DMS 273 treated with DMSO at 0.1 percent for 48 hours (cell line): ENCODE measurements at regions not wholly inside any gene's neighbourhood (a gene's known extent, or its start where the extent isn't known, plus 50 kb on each side); places are given as distances from the start of the nearest gene placed in this dataset.
"Not testable (repeated sequence)": the region's sequence is repeated elsewhere in the genome, so short reads cannot be mapped to it uniquely, and the experiment has no call there.

Experiments
- DNase-seq: peaks from one replicate; lab custom pipeline; 2025; lab: John Stamatoyannopoulos, UW

DNA sequence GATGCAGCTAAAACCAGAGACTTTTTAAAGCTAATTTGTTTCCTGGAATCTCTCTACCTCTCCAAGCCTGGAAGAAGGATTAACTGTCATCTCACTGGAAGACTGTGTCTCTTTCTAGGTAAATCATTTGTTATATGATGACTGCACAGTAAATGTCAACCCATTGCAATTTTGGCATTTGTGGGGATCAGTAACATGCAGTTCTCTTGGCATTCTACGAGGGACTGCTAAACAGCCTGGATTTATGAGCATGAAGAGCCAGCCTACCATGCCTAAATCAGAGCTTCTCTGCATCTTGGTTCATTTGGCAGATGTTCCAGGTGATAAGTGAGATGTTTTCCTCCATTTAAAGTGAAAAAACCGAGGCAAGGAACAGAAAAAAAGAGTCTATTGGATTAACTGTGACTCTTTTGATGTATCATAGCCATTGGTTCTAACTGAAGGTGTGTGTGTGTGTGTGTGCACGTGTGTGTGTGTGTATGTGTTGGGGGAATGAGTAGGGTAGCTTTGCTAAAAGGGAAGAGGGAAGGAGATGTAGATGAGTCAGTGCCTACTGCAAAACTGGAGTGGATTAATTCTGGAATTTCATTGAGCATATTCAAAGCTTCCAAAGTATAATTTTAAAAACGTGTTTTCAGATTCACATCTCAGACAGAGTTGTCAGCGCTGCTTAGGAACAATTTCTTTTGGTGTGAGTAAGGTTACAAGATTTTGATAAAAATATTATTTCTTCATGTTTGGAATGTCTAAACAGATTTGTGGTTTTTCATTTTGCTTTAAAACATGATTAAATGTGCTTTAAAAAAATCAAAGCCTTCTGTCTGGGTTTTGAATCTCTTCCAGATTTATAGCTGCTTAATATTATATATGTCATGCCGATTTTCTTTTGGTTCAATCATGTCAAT, 123.2 kb upstream of the LNX1 start:
- no peak for DNase-seq

DNA sequence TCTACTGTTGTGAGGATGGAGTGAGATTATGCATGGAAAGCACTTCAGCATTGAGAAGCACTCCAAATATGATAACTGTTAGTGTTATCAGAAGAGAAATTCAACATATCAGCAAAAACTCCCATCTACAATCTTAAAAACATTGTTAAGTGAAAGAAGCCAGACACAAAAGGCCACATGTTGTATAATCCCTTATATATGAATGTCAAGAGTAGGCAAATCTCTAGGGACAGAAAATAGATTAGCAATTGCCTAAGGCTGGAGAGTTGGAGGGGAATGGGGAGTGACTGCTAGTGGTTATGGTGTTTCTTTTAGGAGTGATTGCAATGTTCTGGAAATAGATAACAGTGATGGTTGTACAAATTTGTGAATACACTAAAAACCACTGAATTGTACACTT, 122.5 kb upstream of the LNX1 start:
- DNase-seq, result no peak

DNA sequence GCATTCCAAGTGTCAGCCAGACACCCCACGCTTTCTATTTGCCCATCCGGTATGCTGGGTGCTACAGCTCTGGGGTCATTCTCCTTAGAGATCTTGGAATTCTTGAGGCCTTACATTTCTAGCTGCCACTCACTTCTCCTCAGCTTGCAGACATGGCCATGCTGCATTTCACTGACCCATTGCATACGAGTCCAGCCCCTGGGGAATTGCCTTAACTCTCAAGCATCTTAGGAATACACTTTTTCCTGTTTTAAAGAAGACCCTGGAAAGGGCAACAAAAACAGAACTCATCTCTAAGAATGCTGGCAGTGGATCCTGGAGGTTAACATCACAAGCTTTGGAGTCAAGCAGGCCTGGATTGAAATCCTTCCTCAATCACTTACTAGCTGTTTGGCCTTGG, 122.0 kb upstream of the LNX1 start:
- DNase-seq, result no peak

DNA sequence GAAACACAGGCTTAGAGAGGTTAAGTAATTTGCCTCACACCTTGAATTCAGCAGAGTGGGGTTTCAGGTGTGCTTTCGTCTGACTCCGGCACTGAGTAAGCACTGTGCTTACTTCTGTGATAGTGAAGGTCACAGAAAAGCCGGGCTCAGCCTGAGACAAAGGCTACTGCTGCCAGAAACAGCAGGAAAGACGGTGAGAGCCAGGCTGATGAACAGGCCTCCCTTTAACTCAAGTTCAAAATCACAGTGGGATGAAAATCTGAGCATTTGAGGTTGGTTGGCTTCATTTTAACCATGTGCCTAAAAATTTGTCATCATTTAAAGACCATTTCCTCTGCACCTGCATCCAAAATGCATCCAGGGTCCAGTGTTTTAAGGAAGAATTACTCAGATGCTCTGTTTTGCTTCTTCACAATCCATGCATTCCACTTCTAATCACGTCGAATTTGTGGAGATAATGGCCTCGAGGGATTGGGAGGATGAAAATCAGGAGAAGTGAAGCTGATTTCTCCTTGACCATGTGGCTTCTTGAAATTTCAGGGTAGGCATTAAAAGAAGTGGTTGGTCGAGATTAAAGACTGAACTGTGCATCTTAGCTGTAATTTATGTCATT, 121.2 kb upstream of the LNX1 start:
- DNase-seq, result no peak

DNA sequence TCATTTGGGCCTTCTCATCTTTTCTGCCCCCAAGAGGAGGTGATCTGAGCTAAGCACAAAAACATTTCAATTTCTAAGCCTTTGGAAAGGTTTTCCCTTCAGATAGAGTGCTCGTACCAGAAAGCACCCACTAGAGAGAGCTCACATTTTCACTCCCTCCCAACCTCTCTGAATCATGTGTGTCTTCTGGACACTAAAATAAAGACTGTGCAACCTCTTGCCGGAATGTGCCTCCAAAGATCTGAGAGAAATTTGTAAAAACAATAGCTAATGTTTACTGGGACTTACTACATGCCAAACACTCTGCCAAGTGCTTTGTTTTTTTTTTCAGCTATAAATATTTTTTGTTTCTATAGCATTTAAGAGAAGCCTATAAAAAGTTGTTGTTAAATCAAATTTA, 120.6 kb upstream of the LNX1 start:
- no peak for DNase-seq

DNA sequence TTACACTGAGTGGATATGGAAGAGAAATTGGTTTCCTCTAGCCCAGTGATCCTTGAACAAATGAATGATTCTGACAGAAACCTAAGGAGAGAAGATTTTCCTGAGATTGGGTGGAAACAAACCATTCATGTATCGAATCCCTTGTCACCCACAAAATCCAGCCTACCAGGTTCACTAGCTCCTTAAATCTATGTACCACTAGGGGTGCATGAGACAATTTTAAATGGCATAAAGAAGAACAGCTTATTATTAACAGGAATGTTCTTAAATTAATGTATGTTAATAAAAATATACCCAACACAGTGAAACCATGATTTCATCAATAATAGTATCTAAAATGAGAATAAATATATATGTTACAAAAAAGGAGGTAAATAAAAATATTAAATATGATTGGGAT, 118.4 kb upstream of the LNX1 start:
- DNase-seq, result no peak

DNA sequence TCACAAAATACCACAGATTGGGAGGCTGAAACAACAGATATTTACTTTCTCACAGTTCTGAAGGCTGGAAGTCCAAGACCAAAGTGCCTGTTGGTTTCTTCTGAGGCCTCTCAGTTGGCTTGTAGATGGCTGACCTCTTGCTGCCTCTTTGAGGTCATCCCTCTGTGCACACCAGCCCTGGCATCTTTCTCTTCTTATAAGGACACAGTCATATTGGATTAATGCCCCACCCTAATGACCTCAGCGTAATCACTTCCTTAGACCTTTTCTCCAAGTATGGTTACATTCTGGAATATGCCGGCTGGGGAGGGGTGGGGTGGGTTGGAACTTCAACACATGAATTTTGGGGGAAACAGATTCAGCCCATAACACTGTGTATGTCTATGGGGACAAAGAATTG, 116.2 kb upstream of the LNX1 start:
- no peak for DNase-seq

DNA sequence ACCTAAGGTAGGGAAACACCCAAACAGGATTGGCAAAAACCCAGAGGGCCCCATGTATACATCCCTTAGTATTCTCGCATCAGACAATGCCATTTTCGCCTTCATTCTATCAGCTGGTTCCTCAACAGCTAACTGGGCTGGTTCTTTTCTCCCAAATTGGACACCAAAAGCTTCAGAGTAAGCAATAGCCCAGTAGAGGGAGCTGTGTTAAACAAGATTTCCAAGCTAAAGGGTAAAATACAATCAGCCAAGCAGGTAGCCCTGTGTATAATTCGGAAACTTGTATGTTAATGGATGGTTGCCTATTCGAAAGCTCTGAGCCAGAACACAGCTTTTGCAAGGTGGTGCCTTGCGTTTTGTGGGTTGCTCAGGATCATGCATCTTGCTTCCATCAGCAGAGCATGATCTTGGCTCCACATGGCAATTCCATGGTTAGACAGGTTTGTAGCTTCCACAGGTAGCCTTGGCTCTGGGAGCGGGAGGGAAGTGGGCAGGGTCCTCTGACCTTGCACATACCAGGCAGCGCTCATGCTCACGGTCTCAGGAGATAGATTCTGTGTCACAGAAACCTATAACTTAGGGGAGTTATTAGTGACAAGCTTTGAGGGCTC, 115.2 kb upstream of the LNX1 start:
- DNase-seq, result no peak

DNA sequence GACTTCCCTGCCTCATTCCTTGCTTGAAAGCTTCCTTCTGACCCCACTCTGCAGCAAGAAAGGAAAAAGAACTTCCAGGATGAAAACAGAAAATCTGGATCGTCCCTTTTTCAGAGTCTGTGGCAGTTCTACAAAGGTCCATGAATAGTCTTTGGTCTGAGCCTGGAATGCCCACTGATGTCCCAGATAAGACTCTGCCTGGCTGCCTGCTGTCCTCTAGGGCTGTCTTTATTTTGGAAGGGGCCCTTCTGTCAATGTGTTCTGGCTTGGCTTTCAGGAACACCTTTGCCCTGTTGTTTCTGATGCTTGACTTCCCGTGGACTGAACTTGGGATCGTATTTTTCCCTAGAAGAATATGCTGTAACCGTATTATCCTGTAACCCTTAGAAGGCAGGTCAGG, 114.7 kb upstream of the LNX1 start:
- DNase-seq, result no peak

DNA sequence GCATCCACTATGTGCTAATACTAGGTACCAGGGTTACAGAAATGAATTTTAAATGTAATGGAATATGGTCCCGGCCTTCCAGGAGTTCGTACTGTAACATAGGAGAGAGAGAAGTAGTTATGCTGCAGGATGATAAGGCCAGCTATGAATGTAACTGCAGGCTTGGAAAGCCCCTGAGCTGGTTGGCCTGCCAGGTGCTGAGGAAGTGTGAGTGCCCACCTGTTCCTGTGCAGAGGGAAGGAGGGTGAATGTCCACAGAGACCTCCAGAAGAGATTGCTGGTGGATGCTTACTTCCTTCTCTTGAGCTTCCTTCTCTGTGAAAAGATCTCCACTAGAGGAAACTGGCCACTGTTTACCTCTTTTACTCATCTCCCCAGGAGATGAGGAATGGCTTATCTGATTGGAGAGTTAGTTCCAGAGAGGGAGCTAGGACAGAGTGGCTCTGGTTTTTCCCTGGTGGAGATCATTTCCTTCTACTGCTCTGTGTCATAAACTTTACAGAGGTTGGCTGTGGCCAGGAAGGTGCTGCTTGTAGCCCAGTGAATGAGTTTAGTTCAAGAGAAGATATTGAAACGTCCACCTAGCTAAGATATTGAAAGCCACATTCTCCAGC, 114.0 kb upstream of the LNX1 start:
- no peak for DNase-seq

DNA sequence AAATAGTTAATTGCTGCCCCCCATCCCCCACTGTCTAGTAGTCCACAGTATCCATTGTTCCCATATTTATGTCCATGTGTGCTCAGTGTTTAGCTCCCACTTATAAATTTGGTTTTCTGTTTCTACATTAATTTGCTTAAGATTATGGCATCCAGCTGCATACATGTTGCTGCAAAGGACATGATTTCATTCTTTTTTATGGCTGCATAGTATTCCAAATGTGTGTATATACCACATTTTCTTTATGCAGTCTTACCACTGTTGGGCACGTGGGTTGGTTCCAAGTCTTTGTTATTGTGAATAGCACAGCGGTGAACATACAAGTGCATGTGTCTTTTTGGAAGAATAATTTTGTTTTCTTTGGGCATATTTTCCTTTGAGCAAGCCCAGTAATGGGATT, 113.0 kb upstream of the LNX1 start:
- DNase-seq, result no peak

DNA sequence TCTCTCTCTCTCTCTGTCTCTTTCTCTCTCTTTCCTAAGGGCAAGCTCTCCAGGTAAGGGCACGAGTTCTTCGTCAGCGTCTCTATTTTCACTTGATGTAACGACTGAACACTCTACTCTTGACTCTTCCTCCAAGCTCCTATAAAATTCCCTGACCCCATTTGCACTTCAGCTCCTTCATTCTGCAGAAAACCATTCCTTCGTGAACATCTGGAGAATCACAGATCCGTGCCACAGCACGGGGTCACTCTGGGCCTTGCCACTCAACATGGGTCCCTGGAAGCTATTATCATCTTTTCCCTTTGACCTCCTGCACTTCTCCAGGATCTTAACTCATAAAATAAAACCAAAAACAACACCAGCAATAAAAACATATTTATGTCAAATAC, 112.0 kb upstream of the LNX1 start:
- DNase-seq, result no peak

DNA sequence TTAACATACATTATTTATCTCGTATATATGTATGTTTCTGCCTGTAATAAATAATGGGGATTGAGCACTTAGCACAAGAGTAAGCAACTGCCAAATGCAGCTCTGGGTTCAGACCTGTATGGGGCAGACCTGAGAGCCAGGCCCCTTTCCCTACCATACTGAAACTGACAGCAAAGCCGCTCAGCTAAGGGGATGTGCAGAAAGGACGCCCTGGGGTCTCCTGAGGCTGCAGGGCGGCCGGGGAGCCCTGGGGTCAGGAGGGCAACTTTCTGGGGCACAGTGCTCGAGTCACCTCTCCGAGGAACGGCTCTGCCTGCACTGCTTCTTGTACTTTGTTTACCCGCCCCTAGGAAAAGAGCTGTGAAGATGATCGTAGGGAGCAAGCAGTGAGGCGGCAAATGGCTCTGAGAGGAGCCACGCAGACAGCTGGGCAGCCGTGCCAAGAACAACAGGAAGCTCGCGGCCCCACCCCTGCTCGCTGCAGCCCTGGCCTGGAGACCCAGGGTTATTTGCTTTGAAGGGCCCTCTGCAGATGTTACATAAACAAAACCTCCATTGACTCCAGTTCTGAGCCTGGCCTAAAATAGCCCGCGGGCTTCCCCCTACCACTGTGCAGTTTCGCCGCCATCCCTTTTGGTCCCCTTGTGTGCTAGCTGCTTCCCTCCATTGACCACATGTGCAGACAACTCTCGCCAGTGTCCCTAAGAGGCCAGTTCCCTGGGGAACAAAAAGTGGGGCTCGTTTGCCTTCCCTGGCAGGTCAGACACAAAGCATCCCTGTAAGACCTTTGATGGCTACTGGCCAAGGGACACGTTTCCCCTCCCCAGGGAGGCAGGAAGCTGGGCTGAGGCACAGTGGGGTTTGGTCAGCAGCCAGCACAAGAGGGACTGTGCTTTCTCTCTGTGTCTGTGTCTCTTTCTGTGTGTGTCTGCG, 111.3 kb upstream of the LNX1 start:
- peak; percentile 28 for DNase-seq

DNA sequence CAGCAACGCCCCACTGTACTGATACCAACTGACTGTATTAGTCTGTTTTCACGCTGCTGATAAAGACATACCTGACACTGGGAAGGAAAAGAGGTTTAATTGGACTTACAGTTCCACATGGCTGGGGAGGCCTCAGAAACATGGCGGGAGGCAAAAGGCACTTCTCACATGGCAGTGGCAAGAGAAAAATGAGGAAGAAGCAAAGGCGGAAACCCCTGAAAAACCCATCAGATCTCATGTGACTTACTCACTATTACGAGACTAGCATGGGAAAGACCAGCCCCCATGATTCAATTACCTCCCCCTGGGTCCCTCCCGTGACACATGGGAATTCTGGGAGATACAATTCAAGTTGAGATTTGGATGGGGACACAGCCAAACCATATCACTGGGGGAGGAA, 110.0 kb upstream of the LNX1 start:
- not testable (repeated sequence) for DNase-seq

DNA sequence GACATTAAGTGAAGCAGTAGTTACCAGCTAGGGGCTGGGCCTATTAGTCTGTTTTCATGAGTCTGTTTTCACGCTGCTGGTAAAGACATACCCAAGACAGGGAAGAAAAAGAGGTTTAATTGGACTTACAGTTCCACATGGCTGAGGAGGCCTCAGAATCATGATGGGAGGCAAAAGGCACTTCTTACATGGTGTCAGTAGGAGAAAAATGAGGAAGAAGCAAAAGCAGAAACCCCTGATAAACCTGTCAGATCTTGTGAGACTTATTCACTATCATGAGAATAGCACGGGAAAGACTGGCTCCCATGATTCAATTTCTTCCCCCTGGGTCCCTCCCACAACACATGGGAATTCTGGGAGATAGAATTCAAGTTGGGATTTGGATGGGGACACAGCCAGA, 108.0 kb upstream of the LNX1 start:
- DNase-seq, result not testable (repeated sequence)

DNA sequence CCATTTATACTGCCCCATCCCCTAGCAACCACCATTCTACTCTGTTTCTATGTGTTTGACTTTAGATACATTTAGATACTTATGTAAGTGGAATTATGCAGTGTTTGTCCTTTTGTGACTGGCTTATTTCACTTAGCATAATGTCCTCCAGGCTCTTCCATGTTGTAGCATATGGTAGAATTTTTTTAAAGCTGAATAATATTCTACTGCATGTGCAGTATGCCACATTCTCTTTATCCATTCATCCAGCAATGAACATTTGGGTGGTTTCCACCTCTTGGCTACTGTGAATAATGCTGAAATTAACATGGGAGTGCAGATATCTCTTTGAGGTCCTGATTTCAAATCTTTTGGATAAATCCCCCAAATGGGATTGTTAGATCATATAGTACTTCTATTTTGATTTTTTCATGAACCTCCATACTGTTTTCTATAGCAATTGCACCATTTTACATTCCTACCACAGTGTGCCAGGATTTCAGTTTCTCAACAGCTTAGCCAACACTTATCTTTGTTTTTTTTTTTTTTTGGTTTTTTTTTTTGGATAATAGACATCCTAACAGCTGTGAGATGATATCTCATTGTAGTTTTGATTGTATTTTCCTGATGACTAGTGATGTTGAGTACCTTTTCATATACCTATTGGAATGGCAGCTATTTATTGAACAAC, 105.9 kb upstream of the LNX1 start:
- no peak for DNase-seq

DNA sequence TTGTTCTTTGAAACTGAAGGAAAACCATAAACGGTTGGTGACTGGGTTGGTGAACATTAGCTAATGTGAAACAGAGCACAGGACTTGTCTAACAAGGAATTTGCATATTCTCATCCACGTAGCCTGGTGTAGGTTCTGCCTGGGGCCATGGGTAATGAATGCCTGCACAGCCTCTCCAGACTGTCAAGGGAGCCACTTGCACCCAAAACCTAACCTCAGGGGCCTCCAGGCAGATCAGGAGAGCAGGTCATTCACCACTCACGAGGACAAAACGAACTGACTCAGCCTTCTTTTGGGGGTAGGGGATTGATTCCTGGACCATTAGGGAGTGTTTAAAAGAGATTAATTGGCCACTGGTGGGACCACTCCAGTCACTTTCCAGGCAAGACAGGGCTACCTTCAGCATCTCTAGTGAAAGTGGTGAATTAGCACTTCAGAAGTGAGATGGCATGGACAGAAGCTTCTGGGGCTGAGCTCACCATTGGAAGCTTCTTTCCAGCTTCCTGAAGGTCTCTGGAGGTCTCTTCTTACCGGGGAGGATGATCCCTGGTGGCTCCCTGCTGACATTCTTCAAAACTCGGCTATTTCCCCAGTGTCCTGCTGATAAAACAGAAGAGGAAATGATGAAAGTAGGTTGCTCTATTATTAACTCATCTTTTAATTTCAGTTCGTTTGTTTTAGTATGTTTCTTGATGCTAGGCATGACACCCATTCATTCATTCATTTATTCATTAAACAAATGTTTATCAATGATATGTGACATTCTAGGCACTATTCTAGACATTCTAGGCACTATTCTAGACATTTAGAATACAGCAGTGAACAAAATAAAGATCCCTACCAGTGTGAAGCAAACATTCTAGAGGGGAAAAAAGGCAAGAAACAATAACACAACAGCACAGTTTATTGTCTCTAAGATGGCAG, 104.5 kb upstream of the LNX1 start:
- no peak for DNase-seq

DNA sequence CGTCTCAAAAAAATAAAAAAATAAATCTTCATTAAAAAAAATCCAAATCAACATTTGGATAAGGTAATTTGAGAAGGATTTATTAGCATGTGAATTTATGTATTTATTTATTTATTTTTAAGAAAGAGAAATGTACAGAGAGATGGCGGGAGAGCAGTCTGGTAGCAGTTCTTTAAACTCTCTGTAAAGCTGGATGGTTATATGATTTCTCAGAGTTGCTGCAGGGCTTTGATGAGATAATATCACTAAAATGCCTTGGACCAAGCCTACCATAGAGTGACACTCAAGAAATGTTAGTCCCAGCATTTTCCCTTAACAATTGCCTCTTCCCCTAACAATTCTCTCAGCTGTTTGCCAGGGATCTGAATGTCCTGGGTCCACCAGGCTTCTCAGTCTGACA, 103.4 kb upstream of the LNX1 start:
- no peak for DNase-seq

DNA sequence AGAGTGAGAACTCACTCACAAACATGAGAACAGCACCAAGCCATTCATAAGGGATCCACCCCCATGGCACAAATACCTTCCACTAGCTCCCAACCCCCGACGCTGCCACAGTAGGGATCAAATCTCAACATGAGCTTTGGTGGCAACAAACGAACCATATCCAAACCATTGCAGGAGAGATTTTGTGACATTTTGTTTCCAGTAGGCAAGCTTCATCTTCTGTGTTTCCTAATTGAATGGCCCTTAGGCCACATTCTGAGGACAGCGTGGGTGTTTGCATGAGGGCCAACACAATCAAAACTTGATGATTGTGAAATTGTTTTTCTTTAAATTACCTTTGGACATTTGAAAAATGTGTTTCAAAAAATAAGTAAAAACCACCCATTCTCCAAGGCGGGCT, 102.6 kb upstream of the LNX1 start:
- DNase-seq, result no peak

DNA sequence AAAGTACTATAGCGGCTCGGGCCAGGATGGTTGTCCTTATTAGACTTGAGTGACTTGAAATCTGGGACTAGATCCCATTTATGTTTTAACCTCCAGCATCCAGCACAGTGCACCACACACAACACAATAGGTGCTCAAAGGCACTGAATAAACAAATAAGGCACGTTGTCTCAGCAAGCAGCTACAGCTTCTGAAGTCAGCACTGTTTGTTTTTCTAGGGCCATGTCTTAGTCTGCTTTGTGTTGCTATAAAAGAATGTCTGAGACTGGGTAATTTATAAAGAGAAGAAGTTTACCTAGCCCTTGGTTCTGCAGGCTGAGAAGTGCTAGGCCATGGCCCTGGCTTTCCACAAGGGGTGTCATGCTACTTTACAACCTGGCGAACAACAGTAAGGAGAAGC, 102.1 kb upstream of the LNX1 start:
- DNase-seq, result no peak
